Cardiac muscle cell (in vitro differentiated cells and primary cell): ENCODE measurements at regions not wholly inside any gene's neighbourhood (a gene's known extent, or its start where the extent isn't known, plus 50 kb on each side); places are given as distances from the start of the nearest gene placed in this dataset.
A peak's percentile ranks its signal among the peaks of the same experiment; 100 is the strongest.

Experiments used
- DNase-seq, 2 donors: peaks; one replicate each; pipeline versions ENCODE4 v3.0.0 to v3.0.0-alpha.2; 2010 to 2017; ENCODE audit warnings: low read depth in 1 of 2, low spot score in 1 of 2
- H3K27ac ChIP-seq: fragments of 200-600 bp; sonication (generic); 2 replicates; pipeline ENCODE4 v1.5.1; 2016
- H3K27me3 ChIP-seq: fragments of 200-600 bp; sonication (generic); 2 replicates; pipeline ENCODE4 v1.6.0; 2016; ENCODE audit warnings: control low read depth
- H3K36me3 ChIP-seq: fragments of 200-600 bp; sonication (generic); 2 replicates; pipeline ENCODE4 v1.5.1; 2016; ENCODE audit warnings: control low read depth
- H3K4me1 ChIP-seq: fragments of 200-600 bp; sonication (generic); 2 replicates; pipeline ENCODE4 v1.8.1; 2017; ENCODE audit warnings: low read depth, mild to moderate bottlenecking, mixed run types
- H3K4me3 ChIP-seq: fragments of 200-600 bp; sonication (generic); 2 replicates; pipeline ENCODE4 v1.5.1; 2016; ENCODE audit warnings: mild to moderate bottlenecking
- H3K9me3 ChIP-seq: fragments of 200-600 bp; sonication (generic); 2 replicates; pipeline ENCODE4 v1.5.1; 2017; ENCODE audit warnings: low read depth, mild to moderate bottlenecking, control low read depth
- CTCF ChIP-seq: IDR thresholded peaks from 2 replicates; pipeline ENCODE4 v1.5.1; 2012; ENCODE audit warnings: low read depth, mild to moderate bottlenecking, low read length

- Histone ChIP-seq H3K4me3 (no peak overlapping the region), H3K27me3 (no peaks in the 10 kb centered on the region), H3K36me3 (no peaks in the 10 kb centered on the region), H3K9me3 (no peaks in the 10 kb centered on the region), H3K4me1 (peaks cover 20% of the 10 kb centered on the region), H3K27ac (no peak overlapping the region)
- no peak for TF ChIP-seq CTCF
- no peak for DNase-seq
Observed at GRCh38 chr9:14434158-14434504, 120.2 kb upstream of the NFIB start.

GRCh38 chr9:14433351-14434157, 119.6 kb upstream of the NFIB start:
- H3K36me3 ChIP-seq = no peaks in the 10 kb centered on the region
- no peak overlapping the region for H3K4me3 ChIP-seq
- no peak overlapping the region for H3K27ac ChIP-seq
- peak; percentile 28 for TF ChIP-seq CTCF
- no peaks in the 10 kb centered on the region for H3K27me3 ChIP-seq
- peaks cover 20% of the 10 kb centered on the region for H3K4me1 ChIP-seq
- peak in 1 of 2 donors; percentile 86 for DNase-seq
- H3K9me3 ChIP-seq = no peaks in the 10 kb centered on the region

GRCh38 chr9:14432666-14433350, 118.9 kb upstream of the NFIB start:
- Histone ChIP-seq H3K27me3 (no peaks in the 10 kb centered on the region), H3K9me3 (no peaks in the 10 kb centered on the region), H3K27ac (no peak overlapping the region), H3K36me3 (no peaks in the 10 kb centered on the region), H3K4me3 (no peak overlapping the region), H3K4me1 (peaks cover 20% of the 10 kb centered on the region)
- TF ChIP-seq CTCF = no peak
- no peak for DNase-seq

- no peaks in the 10 kb centered on the region for H3K27me3 ChIP-seq
Observed at GRCh38 chr9:14428781-14429230, 114.9 kb upstream of the NFIB start.

GRCh38 chr9:14427419-14427818, 113.5 kb upstream of the NFIB start:
- TF ChIP-seq CTCF = no peak
- no peak for DNase-seq
- Histone ChIP-seq H3K36me3 (no peaks in the 10 kb centered on the region), H3K4me3 (no peak overlapping the region), H3K4me1 (no peaks in the 10 kb centered on the region), H3K27me3 (no peaks in the 10 kb centered on the region), H3K27ac (no peak overlapping the region), H3K9me3 (no peaks in the 10 kb centered on the region)

More at GRCh38 chr9:14428781-14429230, 114.9 kb upstream of the NFIB start:
- Histone ChIP-seq H3K27ac (no peak overlapping the region), H3K9me3 (no peaks in the 10 kb centered on the region), H3K4me1 (no peaks in the 10 kb centered on the region), H3K4me3 (no peak overlapping the region), H3K36me3 (no peaks in the 10 kb centered on the region)
- peak; percentile 79 for TF ChIP-seq CTCF
- DNase-seq = peak; percentile 89 to 91
